Omental fat pad (tissue), 3 donors: ENCODE measurements at regions not wholly inside any gene's neighbourhood (a gene's known extent, or its start where the extent isn't known, plus 50 kb on each side); places are given as distances from the start of the nearest gene placed in this dataset.

ENCODE experiments used
- ATAC-seq: fragments of 150-250 bp; one replicate; pipeline ENCODE4 v1.9.1; 2016; ENCODE audit warnings: mild to moderate bottlenecking, moderate library complexity; ENCODE audit not compliant: low FRiP score
- DNase-seq: peaks from one replicate; pipeline ENCODE4 v3.0.0-alpha.2; 2019; ENCODE audit warnings: low spot score
- TF ChIP-seq, protein P1 (sequence below), 3 donors: fragments of 450-650 bp; IDR thresholded peaks; one replicate each; pipeline ENCODE4 v1.5.1; 2016 to 2017; ENCODE audit warnings: antibody characterized with exemption in 3 of 3, mild to moderate bottlenecking in 3 of 3, moderate library complexity in 2 of 3

DNA sequence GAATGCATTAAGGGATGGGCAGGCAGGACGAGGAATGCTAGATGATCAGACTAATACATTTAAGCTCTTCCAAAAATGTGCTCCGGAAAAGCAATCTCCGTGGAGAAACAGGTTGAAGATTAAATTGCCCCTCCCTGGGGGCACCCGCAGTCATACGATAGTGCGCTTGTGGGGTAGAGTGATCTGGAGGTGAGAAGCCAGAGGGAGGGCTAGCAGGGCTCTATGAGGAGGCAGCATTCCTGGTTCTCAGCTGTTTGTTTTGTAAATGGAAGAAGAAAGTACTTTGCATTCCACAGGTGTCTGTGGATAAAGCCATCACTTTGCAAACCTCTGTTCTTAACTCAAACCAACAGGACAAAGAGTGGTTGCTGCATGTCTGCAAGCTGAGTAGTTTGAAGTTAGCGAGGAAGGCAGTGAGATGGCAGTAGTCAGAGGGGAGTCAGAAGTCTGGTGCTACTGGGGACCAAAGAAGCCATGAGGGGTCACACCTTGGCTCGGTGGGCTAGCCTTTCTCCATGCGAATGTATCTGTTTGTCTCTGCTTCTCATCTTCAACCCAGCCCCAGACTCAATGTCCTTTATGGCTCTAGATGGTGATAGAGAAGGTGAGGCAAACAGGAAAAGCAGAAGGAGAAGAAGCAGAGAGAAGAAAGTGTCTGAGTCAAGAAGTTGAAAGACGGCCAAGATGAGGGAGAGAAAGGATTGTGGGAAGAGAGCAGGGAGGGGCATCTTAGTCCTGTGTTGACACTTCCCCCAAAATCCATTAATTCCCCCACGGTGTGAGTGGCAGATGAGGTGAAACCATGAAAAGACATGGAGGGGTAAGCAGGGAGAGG is 65.2 kb upstream of the GJA8 start:
- ATAC-seq (no peak), DNase-seq (no peak)
- TF ChIP-seq, protein P1, sequence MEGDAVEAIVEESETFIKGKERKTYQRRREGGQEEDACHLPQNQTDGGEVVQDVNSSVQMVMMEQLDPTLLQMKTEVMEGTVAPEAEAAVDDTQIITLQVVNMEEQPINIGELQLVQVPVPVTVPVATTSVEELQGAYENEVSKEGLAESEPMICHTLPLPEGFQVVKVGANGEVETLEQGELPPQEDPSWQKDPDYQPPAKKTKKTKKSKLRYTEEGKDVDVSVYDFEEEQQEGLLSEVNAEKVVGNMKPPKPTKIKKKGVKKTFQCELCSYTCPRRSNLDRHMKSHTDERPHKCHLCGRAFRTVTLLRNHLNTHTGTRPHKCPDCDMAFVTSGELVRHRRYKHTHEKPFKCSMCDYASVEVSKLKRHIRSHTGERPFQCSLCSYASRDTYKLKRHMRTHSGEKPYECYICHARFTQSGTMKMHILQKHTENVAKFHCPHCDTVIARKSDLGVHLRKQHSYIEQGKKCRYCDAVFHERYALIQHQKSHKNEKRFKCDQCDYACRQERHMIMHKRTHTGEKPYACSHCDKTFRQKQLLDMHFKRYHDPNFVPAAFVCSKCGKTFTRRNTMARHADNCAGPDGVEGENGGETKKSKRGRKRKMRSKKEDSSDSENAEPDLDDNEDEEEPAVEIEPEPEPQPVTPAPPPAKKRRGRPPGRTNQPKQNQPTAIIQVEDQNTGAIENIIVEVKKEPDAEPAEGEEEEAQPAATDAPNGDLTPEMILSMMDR (IDR thresholded peaks at IDR 0.05), result no peak

DNA sequence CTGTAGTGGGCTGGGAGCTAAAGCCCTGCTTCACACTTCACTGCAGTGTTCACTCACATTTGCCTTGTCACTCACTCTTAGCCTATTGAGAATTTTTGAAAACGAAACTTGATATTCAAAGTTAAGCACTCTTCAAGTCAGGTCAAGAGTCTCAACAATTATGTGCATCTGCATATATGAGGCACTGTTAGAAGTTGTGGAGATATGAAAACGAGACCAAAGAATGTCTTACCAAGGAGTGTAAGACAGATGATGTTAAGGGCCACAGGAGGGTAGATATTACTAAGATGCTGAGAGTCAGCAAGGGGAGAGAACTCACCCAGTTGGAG is 64.7 kb upstream of the GJA8 start:
- DNase-seq (no peak), ATAC-seq (no peak)
- TF ChIP-seq, protein P1 (IDR thresholded peaks at IDR 0.05), result no peak

DNA sequence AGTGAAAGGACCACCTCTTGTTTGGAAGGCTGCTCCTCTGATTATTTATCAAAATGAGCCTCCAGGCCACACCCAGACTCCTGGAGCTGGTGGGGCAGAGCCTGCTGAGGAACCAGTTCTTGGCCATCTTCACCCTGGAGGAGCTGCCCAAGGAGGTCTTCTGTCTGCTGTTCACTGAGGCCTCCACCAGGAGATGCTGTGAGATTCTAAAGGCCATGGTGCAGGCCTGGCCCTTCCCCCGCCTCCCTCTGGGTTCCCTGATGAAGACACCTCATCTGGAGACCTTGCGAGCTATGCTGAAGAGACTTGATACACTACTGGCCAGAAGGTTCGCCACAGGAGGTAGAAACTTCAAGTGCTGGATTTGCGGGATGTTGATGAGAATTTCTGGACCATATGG is 61.7 kb upstream of the GJA8 start:
- DNase-seq (no peak), ATAC-seq (no peak)
- TF ChIP-seq, protein P1 (IDR thresholded peaks at IDR 0.05), result no peak

DNA sequence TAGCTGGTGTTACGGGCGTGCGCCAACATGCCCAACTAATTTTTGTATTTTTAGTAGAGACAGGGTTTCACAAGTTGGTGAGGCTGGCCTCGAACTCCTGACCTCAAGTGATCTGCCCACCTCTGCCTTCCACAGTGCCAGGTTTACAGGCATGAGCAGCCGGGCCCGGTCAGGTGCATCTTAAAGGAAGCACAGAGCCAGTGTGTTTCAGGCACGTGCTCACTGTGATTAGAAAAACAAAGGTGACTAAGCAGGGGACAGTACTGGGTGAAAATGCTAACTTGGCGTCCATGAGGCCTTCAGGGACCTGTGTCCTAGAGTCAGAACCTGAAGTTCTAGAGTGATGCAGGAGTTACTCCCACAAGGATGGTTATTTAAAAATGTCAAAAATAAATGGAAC is 60.0 kb upstream of the GJA8 start:
- DNase-seq, result no peak
- TF ChIP-seq, protein P1 (IDR thresholded peaks at IDR 0.05), result no peak
- ATAC-seq, result no peak

DNA sequence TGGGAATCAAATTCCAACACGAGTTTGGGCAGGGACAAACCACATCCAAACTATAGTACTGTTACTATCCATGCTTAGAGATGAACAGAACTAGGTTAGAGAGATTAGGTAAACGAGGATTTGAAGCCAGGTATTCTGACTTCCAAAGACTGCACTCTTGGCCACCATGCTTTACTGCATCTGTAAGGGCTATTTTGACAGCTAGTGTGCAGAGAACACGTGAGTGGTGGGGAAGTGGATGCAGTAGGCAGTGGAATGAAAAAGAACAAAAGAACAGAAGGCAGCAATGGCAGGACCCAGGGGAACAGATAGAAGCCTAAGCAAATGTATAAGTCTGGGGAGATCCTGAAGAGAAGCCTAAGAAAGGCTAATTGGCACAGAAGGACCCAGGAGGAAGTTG is 59.1 kb upstream of the GJA8 start:
- no peak for DNase-seq
- TF ChIP-seq, protein P1 (IDR thresholded peaks at IDR 0.05), result no peak
- no peak for ATAC-seq

DNA sequence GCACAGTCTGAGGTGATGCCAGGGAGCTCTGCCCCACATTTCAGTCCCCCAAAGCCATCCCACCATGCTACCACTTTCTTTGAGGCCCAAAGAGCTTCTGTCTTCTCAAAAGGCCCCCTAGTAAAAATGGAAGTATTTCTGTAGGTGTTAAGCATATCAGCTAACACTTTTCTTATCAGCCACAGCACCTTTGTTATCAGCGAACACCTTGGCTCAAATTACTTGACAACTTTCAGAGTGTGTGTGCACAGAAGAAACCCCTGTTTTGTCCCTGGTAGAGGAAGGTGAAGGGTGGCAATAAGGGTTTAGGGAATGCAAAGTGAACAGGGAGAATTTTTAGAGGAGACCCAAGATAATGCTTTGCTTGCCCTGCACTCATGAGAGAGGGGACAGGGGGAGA is 54.8 kb upstream of the GJA8 start:
- TF ChIP-seq, protein P1 (IDR thresholded peaks at IDR 0.05), result no peak
- no peak for DNase-seq
- ATAC-seq, result no peak
